Endodermal cell (in vitro differentiated cells): ENCODE measurements at regions not wholly inside any gene's neighbourhood (a gene's known extent, or its start where the extent isn't known, plus 50 kb on each side); places are given as distances from the start of the nearest gene placed in this dataset.

ENCODE experiments used
- DNase-seq: peaks from one replicate; pipeline ENCODE4 v3.0.0-alpha.2; 2017
- H3K27ac ChIP-seq: 2 replicates; pipeline ENCODE4 v1.5.1; 2013; ENCODE audit warnings: mild to moderate bottlenecking, low read depth, low read length, moderate library complexity
- H3K27me3 ChIP-seq: 2 replicates; pipeline ENCODE4 v1.6.1; 2013; ENCODE audit warnings: mild to moderate bottlenecking, low read length, moderate library complexity; ENCODE audit not compliant: insufficient read depth, control insufficient read depth, poor library complexity, severe bottlenecking
- H3K36me3 ChIP-seq: 2 replicates; pipeline ENCODE4 v1.7.0; 2013; ENCODE audit warnings: mild to moderate bottlenecking, low read length, moderate library complexity; ENCODE audit not compliant: control insufficient read depth, insufficient read depth
- H3K4me1 ChIP-seq: one replicate; pipeline ENCODE4 v1.7.0; 2013; ENCODE audit warnings: low read length; ENCODE audit not compliant: control insufficient read depth, insufficient read depth
- H3K4me3 ChIP-seq: 2 replicates; pipeline ENCODE4 v1.5.1; 2013; ENCODE audit warnings: mild to moderate bottlenecking, low read length, moderate library complexity
- H3K9ac ChIP-seq: 2 replicates; pipeline ENCODE4 v1.6.1; 2013; ENCODE audit warnings: mild to moderate bottlenecking, low read length, moderate library complexity; ENCODE audit not compliant: poor library complexity, severe bottlenecking; ENCODE audit errors: extremely low read depth
- H3K9me3 ChIP-seq: 2 replicates; pipeline ENCODE4 v1.6.1; 2013; ENCODE audit warnings: mild to moderate bottlenecking, low read length, moderate library complexity; ENCODE audit not compliant: control insufficient read depth
- H3K27ac Mint-ChIP-seq: 2 replicates; pipeline ENCODE4 v1.8.0; 2020; ENCODE audit warnings: mixed read lengths
- H3K27me3 Mint-ChIP-seq: 2 replicates; pipeline ENCODE4 v1.8.0; 2021; ENCODE audit warnings: mild to moderate bottlenecking, mixed read lengths; ENCODE audit not compliant: insufficient read depth
- H3K36me3 Mint-ChIP-seq: 2 replicates; pipeline ENCODE4 v1.8.0; 2020; ENCODE audit warnings: low read depth, mixed read lengths
- H3K4me1 Mint-ChIP-seq: 2 replicates; pipeline ENCODE4 v1.8.0; 2020; ENCODE audit warnings: mixed read lengths
- H3K4me3 Mint-ChIP-seq: 2 replicates; pipeline ENCODE4 v1.8.0; 2020; ENCODE audit warnings: mild to moderate bottlenecking, moderate library complexity, mixed read lengths
- H3K9me3 Mint-ChIP-seq: 2 replicates; pipeline ENCODE4 v1.8.0; 2020; ENCODE audit warnings: mild to moderate bottlenecking, mixed read lengths
- WGBS, 2 experiments: methylation state at CpG; one replicate each; pipeline versions ENCODE4 v1.1.5 to v1.1.7; 2013; ENCODE audit warnings: missing lambda C conversion rate in 2 of 2, mixed read lengths in 1 of 2; ENCODE audit not compliant: insufficient coverage in 1 of 2, insufficient read length in 1 of 2; 5-methylcytosine and 5-hydroxymethylcytosine counted together
- TF ChIP-seq, protein P1 (sequence below): fragments of 200-600 bp; sonication (generic); conservative IDR thresholded peaks from 2 replicates; pipeline ENCODE4 v1.5.0; 2021; ENCODE audit warnings: antibody characterized with exemption, mild to moderate bottlenecking

DNA sequence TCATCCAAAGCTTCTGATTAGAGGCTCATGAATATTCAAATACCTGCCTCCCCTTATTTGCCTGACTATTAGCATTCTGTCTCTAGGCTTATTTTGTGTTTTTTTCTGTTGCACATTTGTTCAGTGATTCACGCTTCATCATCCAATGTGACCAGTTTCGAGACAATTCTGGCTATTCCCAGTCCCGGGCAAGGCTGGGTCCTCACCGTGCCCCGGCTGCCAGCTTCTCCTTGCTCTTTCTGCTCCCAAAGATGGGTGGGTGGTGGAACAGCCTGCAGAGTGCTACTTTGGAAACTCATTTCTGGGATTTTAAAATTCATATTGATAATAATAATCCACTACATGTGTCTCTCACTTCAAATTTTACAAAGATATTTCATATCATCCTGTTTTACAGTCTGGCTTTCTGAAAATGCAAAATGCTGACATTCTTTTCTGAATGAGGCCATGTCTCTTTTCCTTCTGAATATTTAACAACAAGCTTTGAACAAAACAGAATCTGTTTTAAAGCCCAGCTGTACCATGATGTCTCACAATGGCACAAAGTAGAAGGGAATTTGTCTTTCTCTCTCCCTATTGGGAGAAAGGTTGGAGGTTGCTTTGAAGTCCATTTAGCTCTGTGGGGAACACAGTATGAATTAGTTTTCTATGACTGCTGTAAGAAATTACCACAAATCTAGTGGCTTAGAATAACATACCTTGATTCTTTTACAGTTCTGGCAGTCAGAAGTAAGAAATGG is 116.9 kb upstream of the CDH13 start:
- H3K27ac ChIP-seq = no peak overlapping the region
- H3K9me3 Mint-ChIP-seq = peaks cover 25% of the 10 kb centered on the region
- H3K36me3 ChIP-seq = no peaks in the 10 kb centered on the region
- peak overlapping the region; percentile 36 for H3K4me3 ChIP-seq
- H3K4me3 Mint-ChIP-seq = no peak overlapping the region
- H3K27ac Mint-ChIP-seq = no peak overlapping the region
- no peaks in the 10 kb centered on the region for H3K4me1 ChIP-seq
- H3K4me1 Mint-ChIP-seq = peaks cover 4% of the 10 kb centered on the region
- WGBS, 2 experiments = 96 to 100% methylated on average over 2 to 5 of the region's 5 CpGs
- H3K27me3 ChIP-seq = no peaks in the 10 kb centered on the region
- TF ChIP-seq, protein P1, sequence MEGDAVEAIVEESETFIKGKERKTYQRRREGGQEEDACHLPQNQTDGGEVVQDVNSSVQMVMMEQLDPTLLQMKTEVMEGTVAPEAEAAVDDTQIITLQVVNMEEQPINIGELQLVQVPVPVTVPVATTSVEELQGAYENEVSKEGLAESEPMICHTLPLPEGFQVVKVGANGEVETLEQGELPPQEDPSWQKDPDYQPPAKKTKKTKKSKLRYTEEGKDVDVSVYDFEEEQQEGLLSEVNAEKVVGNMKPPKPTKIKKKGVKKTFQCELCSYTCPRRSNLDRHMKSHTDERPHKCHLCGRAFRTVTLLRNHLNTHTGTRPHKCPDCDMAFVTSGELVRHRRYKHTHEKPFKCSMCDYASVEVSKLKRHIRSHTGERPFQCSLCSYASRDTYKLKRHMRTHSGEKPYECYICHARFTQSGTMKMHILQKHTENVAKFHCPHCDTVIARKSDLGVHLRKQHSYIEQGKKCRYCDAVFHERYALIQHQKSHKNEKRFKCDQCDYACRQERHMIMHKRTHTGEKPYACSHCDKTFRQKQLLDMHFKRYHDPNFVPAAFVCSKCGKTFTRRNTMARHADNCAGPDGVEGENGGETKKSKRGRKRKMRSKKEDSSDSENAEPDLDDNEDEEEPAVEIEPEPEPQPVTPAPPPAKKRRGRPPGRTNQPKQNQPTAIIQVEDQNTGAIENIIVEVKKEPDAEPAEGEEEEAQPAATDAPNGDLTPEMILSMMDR = no peak
- H3K9me3 ChIP-seq = peaks cover 49% of the 10 kb centered on the region
- no peak for DNase-seq
- no peaks in the 10 kb centered on the region for H3K36me3 Mint-ChIP-seq
- peaks cover 9% of the 10 kb centered on the region for H3K27me3 Mint-ChIP-seq
- H3K9ac ChIP-seq = no peak overlapping the region

DNA sequence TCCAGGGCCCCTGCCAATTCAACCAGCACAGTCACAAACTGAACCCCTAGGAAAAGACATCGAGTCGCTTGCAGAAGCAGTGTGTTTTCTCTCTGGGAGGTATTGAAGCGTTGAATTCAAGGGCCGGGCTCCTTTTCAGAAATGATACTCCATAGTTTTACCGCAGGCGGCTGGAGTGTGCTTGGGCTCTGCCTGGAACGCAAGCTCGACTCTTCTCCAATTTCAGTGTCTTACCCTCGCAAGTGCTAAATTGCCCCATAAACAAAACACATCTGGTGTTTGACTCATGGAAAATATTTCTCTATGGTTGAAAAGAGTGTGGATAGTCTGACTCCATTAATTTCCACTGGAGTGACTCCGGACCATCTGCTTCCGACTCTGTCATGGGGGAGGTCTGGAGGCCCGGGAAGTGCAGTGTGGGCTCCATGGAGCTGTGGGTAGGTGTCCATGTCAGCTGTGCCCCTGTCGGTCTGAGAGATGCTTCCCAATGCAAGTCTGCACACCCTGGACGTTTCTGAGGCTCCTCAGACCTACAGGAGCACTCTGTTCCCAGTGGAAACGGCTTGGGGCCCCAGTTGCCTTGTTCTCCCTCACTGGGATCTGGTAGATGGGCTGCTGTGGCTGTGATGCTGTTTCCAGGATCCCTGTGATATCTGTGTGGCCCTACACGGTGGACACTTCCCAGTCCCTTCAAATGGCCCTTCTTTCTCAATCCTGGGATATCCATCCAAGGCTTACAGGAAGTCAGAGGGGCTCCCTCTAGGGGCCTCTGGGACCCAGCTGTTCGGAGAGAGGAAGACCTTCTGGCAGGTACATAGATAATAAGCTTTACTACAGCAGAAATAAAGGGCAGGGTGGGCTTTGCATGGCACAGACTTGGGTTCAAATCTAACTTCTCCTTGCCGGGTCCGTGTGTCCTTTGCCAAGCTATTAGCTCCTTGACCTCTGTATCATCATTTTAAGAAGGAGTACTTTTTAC is 119.8 kb upstream of the CDH13 start:
- peaks cover 30% of the 10 kb centered on the region for H3K9me3 ChIP-seq
- no peaks in the 10 kb centered on the region for H3K27me3 ChIP-seq
- H3K36me3 ChIP-seq = no peaks in the 10 kb centered on the region
- 86 to 88% methylated on average over 12 to 19 of the region's 19 CpGs for WGBS, 2 experiments
- H3K27ac Mint-ChIP-seq = no peak overlapping the region
- H3K4me1 ChIP-seq = no peaks in the 10 kb centered on the region
- no peak overlapping the region for H3K27ac ChIP-seq
- DNase-seq = peak; percentile 51
- H3K9ac ChIP-seq = no peak overlapping the region
- no peak overlapping the region for H3K4me3 Mint-ChIP-seq
- peaks cover 9% of the 10 kb centered on the region for H3K27me3 Mint-ChIP-seq
- TF ChIP-seq, protein P1 = peak; percentile 60
- peaks cover 4% of the 10 kb centered on the region for H3K4me1 Mint-ChIP-seq
- H3K4me3 ChIP-seq = no peak overlapping the region
- H3K36me3 Mint-ChIP-seq = no peaks in the 10 kb centered on the region
- peaks cover 21% of the 10 kb centered on the region for H3K9me3 Mint-ChIP-seq

DNA sequence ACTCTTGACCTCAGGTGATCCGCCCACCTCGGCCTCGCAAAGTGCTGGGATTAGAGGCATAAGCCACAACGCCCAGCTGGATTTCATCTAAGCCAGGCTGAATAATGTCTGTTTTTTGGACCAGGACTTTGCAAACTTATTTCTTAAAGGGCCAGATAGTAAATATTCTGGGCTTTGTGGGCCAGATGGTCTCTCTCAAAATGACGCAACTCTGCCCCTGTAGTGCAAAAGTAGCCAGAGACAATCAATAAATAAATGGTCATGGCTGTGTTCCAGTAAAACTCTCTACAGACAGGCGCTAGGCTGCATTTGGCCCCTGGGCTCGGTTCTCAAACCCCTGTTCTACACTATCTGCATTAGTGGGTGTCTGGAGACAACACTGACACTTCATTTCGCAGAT is 121.9 kb upstream of the CDH13 start:
- Histone ChIP-seq H3K9ac (no peak overlapping the region), H3K36me3 (no peaks in the 10 kb centered on the region), H3K27me3 (no peaks in the 10 kb centered on the region), H3K4me1 (no peaks in the 10 kb centered on the region), H3K9me3 (peaks cover 20% of the 10 kb centered on the region), H3K27ac (no peak overlapping the region), H3K4me3 (no peak overlapping the region)
- no peak overlapping the region for H3K27ac Mint-ChIP-seq
- no peak overlapping the region for H3K4me3 Mint-ChIP-seq
- H3K4me1 Mint-ChIP-seq = no peaks in the 10 kb centered on the region
- 93 to 97% methylated on average over 8 of the region's 8 CpGs for WGBS, 2 experiments
- TF ChIP-seq, protein P1 = no peak
- H3K9me3 Mint-ChIP-seq = peaks cover 9% of the 10 kb centered on the region
- H3K36me3 Mint-ChIP-seq = no peaks in the 10 kb centered on the region
- DNase-seq = peak; percentile 11
- peaks cover 9% of the 10 kb centered on the region for H3K27me3 Mint-ChIP-seq
